Inflammatory macrophage treated with lipopolysaccharide for 1 hour (primary cell): ENCODE measurements at regions not wholly inside any gene's neighbourhood (a gene's known extent, or its start where the extent isn't known, plus 50 kb on each side); places are given as distances from the start of the nearest gene placed in this dataset.

Experiments
- DNase-seq, 2 donors: peaks; one replicate each; pipeline ENCODE4 v3.0.0-alpha.2; 2020 to 2022

DNA sequence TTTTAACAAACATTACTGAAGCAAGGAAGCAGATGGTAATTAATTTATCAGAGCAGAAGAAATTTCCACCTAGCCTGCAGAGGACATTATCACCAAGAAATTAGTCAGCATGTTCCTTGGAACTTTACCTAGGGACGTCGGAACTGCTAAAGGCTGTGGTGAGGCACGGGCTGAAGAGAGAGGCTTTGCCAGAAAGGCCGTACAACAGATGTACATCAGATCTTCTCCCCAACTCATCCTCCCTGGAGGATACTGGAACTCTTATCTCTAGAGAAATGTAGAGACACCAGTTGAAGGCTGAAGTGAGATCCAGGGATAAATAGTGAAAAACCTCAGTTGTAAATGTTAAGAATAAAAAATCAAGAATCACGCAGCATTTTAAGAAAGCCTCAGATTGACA, 257.1 kb downstream of the SAMD5 start:
- no peak for DNase-seq

DNA sequence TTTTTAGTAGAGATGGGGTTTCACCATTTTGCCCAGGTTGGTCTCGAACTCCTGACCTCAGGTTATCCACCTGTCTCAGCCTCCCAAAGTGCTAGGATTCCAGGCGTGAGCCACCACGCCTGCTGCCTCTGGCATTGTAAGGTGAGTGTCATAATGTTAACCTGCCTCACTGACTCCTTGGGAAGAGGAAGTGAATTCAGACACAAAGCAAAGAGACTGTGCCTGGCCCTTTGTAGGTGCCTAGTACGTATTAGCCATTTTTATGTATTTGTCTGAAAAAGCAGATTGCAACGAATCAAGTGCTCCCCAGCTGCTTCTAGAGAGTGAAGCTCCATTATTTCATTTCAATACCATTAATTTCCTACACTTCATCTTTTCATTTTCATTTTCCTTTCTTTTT, 260.5 kb downstream of the SAMD5 start:
- DNase-seq: no peak

DNA sequence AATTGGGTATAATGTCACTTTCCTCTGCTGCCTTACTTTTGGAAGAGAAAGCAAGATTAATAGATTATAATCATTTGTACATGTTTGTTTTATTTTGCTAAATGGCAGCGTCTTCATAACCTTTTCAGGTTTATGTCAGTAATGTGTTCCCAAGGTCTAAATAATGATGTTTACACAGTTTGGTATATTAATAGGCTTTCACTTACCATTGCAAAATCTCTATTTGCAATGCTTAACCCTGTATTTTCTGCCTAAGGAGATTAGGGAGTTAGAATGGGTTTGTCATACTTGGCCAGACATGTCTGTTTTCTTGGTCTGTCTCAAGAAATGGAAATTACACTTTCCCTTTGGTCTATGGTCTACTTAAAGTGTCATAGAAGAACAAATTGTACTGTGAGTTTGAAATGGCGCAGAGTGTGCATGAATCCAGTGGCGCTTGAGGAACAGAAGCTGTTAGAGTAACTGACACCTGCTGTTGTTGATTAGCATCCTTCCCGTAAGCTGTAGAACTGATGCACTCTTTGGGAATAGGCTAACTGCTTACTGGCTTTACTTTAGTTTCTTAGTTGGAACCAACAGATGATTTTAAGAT, 261.1 kb downstream of the SAMD5 start:
- DNase-seq: no peak

DNA sequence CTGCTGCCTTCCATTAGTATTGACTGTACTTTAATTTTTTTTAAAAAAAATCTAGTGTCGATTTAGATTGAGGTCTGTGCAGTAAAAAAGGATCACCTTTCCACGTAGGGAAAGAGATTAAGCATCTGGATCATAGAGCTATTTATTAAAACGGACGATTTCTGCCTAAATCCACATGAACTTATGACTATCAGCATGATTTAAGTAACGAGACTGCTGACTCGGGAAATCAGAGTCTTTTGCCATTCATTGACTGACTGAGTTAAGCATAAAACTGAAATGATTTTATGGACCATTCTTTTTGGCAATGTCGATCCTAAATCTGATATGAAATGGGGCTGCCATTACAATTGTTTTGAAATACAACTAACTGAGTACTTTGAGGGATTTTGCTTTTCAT, 261.7 kb downstream of the SAMD5 start:
- DNase-seq: no peak

DNA sequence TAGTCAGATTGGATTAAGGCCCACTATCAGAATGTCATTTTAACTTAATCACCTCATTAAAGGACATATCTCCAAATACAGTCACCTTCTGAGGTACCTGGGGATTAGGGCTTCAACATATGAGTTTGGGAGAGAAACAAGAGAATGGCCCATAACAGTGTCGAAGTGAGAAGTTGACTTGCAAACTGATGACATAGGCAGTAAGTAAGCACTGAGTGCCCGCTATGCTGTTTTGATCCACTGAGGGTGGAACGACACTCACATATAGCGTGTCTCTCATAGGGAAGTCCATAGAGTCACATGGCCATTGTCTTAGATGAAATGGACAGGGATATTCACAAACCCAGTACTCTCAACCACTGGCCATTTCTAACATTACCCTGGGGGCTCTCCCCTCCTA, 264.2 kb downstream of the SAMD5 start:
- no peak for DNase-seq

DNA sequence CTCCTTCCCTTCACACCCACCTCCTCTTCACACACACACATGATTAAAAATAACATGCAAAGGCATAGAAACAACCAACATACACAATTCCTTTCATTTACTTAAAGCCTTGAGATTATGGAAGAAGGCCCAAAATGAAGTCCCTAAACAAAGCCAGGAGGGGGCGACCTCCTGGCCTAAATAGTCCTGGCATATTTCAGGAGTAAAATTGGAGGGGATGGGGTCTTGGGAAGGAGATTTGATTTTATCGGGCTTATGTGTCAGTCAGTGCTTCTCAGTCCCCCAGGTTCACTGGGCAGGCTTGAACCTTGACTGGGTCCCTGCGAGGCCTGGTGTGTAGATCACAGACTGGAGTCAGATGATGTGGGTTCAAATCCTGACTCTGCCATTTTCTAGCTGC, 266.4 kb downstream of the SAMD5 start:
- DNase-seq: no peak

DNA sequence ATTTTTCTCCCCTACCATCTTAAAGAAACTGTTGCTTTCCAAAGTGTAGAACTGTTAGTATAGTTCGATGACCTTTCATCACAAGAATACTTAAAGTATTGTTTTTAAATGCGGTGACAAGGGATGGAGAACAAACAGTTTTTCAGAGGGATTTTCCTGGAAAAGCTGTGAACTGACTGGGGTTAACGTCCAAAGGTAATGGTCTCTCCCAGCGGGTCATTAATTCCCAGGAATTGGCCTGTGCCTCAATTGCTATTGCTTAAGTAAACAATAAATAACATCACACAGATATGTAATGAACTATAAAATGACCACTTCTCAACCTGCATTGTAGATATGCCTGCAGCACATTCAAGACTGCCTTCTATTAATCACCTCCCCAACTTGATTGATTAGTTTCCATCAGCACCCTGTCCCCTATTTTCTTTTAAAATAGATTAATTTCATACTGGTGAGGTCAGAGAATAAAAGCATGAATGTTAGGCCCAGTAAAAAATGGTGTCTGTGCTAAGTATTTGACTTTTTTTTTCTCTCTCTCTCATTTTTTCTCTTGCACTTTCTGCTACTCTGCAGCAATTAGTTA, 268.2 kb downstream of the SAMD5 start:
- DNase-seq: no peak

DNA sequence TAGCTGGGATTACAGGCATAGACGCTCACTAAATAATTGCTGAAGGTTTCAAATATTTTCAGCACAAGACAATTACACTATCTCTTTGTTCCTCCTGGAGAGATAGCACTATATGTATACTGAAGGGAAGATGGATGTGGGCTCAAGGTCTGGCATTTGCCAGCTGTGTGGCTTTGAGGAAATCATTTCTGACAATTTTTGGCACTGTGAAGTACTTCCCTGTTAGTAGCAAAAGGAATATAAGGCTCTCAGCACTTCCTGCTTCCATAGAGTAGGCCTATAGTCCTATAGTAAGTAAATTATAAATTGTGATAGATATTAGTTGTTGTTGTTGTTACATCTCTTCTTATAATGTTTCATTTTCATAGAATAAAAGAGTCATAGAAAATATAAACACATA, 271.1 kb downstream of the SAMD5 start:
- no peak for DNase-seq

DNA sequence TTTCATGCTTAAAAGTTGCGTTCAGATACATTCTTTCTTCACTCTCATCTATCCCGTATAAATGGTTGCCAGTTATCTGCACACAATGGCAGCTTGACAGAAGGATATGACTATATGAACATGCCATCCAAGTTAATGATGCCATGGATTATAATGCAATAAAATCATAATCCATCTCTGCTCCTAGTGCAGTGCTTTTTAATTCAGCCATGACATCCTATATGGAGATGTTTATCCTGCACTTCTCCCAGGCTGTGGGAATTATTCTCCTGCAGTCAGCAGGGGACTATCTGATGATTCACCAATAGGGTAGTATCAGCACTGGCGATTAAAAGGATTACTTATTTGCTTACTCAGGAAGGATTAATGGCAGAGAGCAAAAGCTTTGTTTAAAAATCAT, 273.8 kb downstream of the SAMD5 start:
- no peak for DNase-seq

DNA sequence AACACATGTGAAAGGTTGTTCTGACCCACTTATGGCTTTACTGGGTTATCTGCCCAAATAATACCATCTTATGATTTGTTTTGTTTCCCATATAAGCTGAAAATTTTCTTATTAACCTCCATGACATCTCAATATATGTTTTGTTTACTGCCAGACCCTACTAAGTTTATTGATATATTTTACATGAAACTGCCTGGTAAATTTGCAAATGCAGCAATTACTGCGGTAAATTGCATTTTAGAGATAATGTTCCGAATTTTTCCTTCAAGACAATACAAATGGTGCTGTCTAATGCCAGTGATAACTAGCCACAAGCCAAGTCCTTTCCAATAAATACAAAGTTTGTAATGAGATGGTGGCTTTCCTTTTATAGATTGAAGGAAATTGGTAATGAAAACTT, 275.9 kb downstream of the SAMD5 start:
- no peak for DNase-seq

DNA sequence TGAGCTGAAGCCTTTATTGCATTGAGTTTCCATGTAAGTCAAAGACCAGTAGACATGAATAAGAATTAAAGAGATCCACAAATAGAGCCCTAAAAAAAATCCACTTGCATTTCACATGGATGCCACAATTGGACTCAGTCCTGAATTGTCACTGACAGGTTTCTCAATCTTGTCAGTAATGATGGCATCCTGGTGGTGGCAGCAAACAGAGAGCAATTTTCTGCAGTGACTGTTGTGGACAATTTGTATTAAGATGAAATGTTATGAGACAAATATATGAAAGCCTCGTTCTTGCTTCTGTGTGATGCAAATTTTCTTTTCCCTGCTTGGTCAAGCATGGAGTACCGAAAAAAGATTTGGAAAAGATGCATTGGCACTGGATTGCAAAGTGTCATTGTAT, 278.9 kb downstream of the SAMD5 start:
- DNase-seq: no peak

DNA sequence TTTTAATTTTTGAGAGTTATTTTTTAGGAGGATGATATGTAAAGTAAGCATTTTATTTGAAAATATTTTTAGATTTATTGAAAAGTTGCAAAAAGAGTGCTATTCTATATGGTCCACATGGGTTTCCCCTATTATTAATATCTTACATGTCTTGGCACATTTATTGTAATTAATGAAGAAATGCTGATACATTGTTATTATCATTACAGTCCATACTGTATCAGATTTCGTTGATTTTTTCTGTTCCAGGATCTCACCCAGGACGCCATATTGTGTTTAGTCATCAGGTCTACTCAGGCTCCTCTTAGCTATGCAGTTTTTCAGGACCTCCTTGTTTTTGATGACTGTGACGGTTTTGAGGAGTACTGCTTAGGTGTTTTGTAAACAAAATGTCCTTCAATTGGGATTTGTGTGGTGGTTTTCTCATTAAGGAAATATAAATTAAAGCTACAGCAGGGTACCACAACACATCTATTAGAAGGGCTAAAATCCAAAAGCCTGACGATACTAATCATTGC, 281.0 kb downstream of the SAMD5 start:
- no peak for DNase-seq

DNA sequence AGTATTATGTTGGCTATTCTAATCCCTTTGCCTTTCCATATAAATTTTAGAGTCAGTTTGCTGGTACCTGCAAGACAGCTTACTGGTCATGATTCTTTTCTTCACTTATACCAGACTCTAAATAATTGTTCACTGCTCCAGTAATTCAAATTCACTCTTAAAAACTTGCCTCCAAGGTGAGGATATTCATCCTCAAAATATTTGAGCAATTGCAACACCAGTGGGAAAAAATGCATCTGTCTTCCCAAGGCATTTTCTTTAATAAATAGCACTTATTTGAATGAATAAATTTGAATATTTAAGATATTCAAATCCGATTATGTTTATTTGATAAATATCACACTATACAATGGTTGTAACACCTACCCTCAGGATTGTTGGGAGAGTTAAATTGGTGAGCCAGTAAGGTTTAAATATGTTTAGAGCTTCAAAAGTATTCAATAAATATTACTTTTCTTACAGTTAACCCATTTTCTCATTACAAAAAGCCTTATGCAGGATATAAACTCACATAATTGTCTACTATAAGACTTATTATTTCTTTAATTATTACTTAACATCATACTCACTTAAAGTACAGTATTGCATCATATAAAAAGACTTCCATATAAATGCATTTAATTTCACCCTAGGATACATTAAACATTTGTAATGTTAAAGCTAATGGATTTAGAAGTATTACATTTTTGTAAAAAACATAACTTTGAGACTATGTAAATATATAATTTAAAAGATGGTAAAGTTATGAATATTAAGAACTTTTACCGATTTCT, 285.6 kb downstream of the SAMD5 start:
- DNase-seq: no peak

DNA sequence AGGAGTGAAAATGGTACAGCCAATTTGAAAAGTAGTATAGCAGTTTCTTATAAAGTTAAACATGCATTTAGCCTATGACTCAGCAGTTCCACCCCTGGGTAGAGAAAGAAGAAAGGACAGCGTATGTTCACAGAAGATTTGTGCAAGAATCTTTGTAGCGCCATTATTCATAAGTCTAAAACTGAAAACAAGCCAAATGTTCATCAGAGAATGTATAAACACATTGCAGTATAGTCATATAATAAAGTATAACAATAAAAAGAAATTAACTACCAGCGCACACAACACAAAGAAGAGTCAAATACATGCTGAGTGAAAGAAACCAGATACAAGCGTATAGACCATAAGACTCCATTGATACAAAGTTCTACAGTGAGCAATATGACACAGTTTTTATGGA, 294.0 kb downstream of the SAMD5 start:
- no peak for DNase-seq

DNA sequence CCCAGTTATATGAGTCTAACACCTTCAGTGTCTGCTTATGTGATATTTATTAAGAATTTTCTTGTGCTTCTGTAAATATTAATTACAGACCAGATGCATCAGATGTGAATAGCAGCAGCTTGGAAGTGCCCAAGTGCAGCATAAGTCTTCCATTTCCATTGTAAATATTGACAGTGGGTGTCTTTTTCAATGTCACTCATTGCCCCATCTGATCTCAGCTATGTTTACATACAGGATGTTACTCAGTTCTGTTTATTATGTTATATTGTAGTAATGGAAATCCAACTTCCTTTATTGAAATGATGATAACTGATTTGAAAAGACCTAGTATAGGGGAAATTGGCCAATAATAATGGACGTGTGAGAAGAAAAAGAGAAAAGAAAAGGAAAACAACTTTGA, 296.7 kb downstream of the SAMD5 start:
- no peak for DNase-seq

DNA sequence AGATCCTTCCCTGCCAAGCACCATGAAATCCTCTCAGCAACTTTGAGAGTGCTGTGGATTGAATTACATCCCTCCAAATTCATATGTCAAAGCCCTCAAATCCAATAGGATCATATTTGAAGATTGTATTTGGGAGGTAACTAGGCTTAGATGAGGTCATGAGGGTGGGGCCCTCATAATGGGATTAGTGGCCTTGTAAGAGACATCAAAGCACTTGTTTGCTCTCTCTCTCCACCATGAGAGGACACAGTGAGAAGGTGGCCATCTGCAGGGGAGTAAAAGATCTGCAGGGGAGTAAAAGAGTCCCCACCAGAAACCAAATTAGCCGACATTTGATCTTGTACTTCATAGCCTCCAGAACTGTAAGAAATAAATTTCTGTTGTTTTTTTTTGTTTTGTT, 298.2 kb downstream of the SAMD5 start:
- no peak for DNase-seq

DNA sequence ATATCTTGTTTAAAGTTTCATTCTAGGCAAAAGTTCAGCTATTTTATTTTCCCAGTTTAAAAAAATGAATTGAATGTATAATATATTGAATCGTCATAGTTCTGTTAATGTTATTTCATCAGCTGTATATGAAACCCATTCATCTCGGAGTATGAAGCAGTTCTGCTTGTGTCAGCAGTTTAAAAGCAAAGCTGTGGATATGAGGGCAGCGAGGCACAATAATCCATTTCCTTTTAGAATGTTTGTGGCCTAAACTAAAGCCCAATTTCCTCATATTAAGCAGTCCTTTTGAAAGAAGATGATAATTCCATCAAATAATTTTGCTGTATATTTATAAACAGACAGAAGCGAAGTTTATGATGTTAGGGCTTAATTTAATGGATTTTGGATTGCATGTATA, 300.1 kb downstream of the SAMD5 start:
- DNase-seq: no peak

DNA sequence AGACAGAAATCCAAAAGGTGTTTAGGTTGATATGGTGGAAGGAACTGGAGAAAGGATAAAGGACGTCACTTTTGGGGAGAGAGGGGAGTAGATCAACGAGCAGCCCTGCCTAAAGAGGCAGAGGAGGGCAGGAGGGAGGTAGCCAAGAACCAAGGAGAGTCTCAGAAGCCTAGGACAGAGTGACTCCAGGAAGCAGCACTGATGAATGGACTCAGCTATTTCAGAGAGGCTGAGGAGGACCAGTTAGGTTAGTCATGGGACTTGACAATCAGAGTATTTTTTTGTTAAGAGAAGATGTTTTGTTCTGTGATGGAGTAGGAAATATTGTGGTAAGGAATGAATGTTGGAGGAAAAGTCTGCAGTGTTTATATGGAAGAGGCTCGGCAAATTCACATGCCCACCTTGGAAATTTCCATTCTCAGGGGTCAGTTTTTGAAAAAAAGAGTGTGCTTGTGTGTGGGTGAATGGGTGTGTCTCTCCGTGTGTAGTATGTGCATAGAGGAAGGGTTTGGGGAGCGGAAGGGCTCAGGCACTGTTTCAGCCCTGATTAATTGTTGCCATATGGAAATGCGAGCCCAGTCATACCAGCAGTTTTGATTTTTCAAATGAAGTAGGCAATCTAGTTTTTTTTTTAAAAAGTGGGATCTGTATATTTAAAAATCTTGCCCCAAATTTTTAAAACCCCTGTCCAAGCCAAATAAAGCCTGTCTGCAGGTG, 303.6 kb downstream of the SAMD5 start:
- DNase-seq: no peak

DNA sequence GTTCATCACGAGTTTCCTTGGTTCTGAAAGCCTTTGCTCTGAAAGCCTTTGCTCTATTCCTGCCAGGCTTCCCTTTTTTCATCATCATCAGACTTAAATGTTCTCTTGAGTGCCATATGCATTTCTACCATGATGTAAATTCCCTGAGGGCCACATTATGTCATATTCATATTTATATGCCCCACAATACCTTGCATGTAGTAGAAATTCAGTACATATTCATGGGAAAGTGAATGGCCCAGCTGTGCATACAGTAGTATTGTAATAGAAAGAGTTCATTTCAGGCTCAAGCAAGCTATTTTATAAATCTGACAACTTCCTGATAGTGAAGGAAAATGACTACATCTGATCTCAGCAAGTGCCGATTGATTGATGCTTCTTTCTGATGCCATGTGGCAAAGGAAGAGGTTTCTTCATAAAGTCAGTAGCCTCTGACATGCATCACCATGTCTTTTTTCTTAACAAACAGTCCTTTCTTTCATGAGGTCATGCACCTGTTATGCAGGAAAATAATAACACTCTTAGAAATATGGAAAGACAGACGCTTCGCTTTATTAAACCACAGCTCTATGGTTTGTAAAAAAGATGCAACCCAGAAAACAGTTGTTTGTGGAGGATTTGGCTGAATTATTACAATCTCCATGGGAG, 308.7 kb downstream of the SAMD5 start:
- no peak for DNase-seq

DNA sequence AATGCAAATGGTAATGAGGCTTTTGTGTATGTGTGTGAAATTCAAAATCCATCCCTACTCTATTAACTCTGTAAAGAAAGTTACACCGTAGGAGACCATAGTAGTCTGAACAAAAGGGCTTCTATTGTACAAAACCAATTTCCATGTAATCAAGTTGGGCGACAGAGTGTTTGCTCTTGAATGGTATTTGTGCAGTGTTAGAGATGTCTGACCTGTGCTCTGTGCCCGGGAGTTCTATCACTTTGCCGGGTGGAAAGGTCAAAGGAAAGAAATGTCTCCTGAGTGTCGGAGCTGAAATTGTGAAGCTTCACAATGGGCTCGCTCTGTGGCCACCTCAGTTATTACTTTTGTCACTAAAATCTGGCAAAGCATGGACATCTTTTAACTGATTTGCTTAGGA, 312.0 kb downstream of the SAMD5 start:
- DNase-seq: no peak

DNA sequence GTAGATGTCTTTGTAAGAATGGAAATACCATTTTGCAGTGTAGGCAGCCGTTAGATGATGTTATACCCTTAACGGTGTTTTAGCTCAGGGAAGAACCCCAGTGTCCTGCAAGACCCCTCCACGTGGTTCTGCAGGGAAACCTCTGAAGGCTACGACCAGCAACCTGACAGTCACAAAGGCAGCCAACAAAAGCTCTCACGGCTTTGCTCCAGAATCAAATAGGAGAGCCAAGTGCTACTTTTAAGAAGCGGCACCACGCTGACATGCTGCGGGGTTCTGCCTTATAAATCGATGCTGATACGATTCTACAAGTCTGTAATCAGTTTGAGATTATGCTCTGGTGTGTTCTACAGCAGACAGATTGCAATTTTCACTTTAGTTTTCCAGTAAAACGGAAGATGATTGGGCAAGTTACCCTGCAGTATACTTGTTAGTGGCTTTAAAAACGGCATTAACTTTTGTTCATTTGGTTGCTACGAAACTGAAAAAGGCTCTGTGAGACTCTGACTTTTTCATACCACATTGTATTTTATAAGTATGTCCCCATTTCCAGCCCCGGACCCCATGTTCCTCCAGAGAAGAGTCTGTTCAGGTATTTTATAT, 312.9 kb downstream of the SAMD5 start:
- DNase-seq: no peak

DNA sequence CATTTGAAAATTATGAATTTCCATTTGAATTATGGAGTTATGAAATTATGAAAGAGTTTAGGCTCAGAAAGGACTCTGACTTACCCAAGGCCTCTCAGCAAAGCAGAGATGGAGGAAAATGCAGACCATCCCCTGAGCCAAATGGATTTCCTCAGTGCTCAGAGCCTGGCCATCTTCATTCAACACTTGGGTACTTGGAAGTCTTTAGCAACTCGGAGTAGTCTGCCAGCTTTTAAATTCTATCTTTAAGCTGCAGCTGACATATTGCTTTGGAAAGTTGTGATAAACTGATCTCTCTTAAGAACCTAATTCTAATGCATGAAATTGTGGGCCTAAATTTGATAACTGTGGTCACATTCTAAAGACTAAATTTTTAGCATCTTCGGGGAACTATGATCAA, 315.4 kb downstream of the SAMD5 start:
- DNase-seq: no peak

DNA sequence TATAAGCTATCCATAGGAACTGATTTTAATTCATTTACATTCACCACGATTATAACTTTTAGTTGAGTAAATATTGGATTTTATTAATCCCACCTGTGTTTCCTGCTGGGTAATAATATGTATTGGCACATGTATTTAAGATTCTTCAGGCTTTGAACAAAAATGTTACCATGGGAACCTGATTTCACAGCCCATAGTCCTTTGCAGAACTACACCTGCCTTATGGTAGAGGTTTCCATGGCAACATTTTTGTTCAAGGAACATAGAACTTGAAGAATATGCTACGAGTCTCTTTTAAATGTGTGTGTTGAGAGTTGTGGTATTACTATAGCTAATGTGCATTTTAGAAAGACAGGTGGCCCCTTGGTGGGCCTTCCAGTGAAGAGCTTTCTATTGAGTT, 317.4 kb downstream of the SAMD5 start:
- DNase-seq: no peak
